K562 (cell line): ENCODE measurements at regions not wholly inside any gene's neighbourhood (a gene's known extent, or its start where the extent isn't known, plus 50 kb on each side); places are given as distances from the start of the nearest gene placed in this dataset.

Source experiments
- ATAC-seq: fragments of 200-7000 bp; cut with Tn5 transposase; 3 replicates; pipeline ENCODE4 v1.9.1; 2020; ENCODE audit warnings: moderate library complexity
- BruUV-seq: library from RNA; stranded (reverse); fragments of 400-500 nt; replicated peaks from 2 replicates; lab custom pipeline; 2021; lab: Mats Ljungman, UMichigan
- CTCF ChIA-PET: fragments of 300-600 bp; formaldehyde crosslinking; extraction: SDS; loops from one replicate; lab custom pipeline; 2021; ENCODE audit warnings: low intra/inter-chr PET ratio; lab: Yijun Ruan, JAX
- POLR2A ChIA-PET: fragments of 300-600, 350-650 bp; sonication (Branson Sonifier 250); formaldehyde crosslinking; extraction: SDS; loops from one replicate; lab custom pipeline; 2021; ENCODE audit warnings: antibody characterized with exemption, inconsistent platforms; lab: Yijun Ruan, JAX
- DNase-seq, 4 experiments: peaks; one replicate each; pipeline versions ENCODE4 v3.0.0 to v3.0.0-alpha.2; 2011 to 2018; ENCODE audit warnings: low spot score in 3 of 4, mixed read lengths in 3 of 4; ENCODE audit errors: extremely low read depth in 1 of 4
- FAIRE-seq: peaks from 2 replicates; lab custom pipeline; 2011; peaks lifted over from hg19 to GRCh38; lab: Jason Lieb, UNC
- H2AFZ ChIP-seq: 2 replicates; pipeline ENCODE4 v1.6.0; 2011; ENCODE audit warnings: low read depth, low read length, control low read depth, inconsistent platforms
- H3K27ac ChIP-seq: fragments of 200-600 bp; 3 replicates; pipeline ENCODE4 v1.8.0; 2011; ENCODE audit warnings: low read depth, mild to moderate bottlenecking, control low read depth, inconsistent platforms, low read length, moderate library complexity, mixed read lengths; ENCODE audit errors: extremely low read depth
- H3K27me3 ChIP-seq, 2 experiments: fragments of 300-600 bp in 1 of 2; 2 replicates in 1 of 2; 3 replicates in 1 of 2; pipeline versions ENCODE4 v1.6.0 to v1.8.0; 2011; ENCODE audit warnings: inconsistent platforms in 2 of 2, low read length in 2 of 2, mild to moderate bottlenecking in 1 of 2, mixed read lengths in 1 of 2, moderate library complexity in 1 of 2; ENCODE audit not compliant: control insufficient read depth in 2 of 2, insufficient read depth in 2 of 2
- H3K36me3 ChIP-seq: fragments of 300-600 bp; 3 replicates; pipeline ENCODE4 v1.8.0; 2011; ENCODE audit warnings: mild to moderate bottlenecking, low read length, inconsistent platforms; ENCODE audit not compliant: control insufficient read depth, insufficient read depth
- H3K4me1 ChIP-seq, 2 experiments: fragments of 200-600 bp in 1 of 2; replicated peaks in 1 of 2; 2 replicates in 1 of 2; 3 replicates in 1 of 2; pipeline versions ENCODE4 v1.5.1 to v1.8.0; 2011; ENCODE audit warnings: inconsistent platforms in 2 of 2, low read length in 2 of 2, mild to moderate bottlenecking in 1 of 2, mixed read lengths in 1 of 2, moderate library complexity in 1 of 2; ENCODE audit not compliant: control insufficient read depth in 2 of 2, insufficient read depth in 2 of 2
- H3K4me2 ChIP-seq: 2 replicates; pipeline ENCODE4 v1.6.1; 2011; ENCODE audit warnings: low read length, control low read depth, inconsistent platforms, mixed read lengths; ENCODE audit not compliant: insufficient read depth
- H3K4me3 ChIP-seq: fragments of 200-600 bp; sonication (generic), shearing (Covaris generic); 2 replicates; pipeline ENCODE4 v1.5.1; 2016; ENCODE audit warnings: control low read depth, inconsistent platforms
- H3K79me2 ChIP-seq: fragments of 200-600 bp; 3 replicates; pipeline ENCODE4 v1.8.0; 2011; ENCODE audit warnings: low read length, inconsistent platforms; ENCODE audit not compliant: control insufficient read depth, insufficient read depth
- H3K9ac ChIP-seq, 2 experiments: 2 replicates each; pipeline versions ENCODE4 v1.6.0 to v1.6.1; 2011; ENCODE audit warnings: low read depth in 2 of 2, low read length in 2 of 2, control low read depth in 1 of 2, inconsistent platforms in 1 of 2, mild to moderate bottlenecking in 1 of 2, mixed read lengths in 1 of 2; ENCODE audit not compliant: insufficient read depth in 1 of 2
- H3K9me1 ChIP-seq: one replicate; pipeline ENCODE4 v1.6.0; 2011; ENCODE audit warnings: inconsistent platforms, mild to moderate bottlenecking, low read length, moderate library complexity; ENCODE audit not compliant: control insufficient read depth, insufficient read depth
- H3K9me3 ChIP-seq: replicated peaks from 2 replicates; pipeline ENCODE4 v1.5.1; 2011; ENCODE audit warnings: low read depth, low read length, inconsistent platforms; ENCODE audit not compliant: control insufficient read depth, insufficient read depth
- H4K20me1 ChIP-seq: replicated peaks from 2 replicates; pipeline ENCODE4 v1.6.1; 2011; ENCODE audit warnings: low read length, inconsistent platforms, mixed read lengths; ENCODE audit not compliant: control insufficient read depth, insufficient read depth
- BHLHE40 ChIP-seq: IDR thresholded peaks from 2 replicates; pipeline ENCODE4 v1.6.1; 2011; ENCODE audit warnings: low read length, improper control_type of control experiment
- CBX1 ChIP-seq: sonication (generic); IDR thresholded peaks from 2 replicates; pipeline ENCODE4 v1.6.1; 2016; ENCODE audit warnings: antibody characterized with exemption, low read depth, mild to moderate bottlenecking
- EHMT2 ChIP-seq: fragments of 450-650 bp; IDR thresholded peaks from 2 replicates; pipeline ENCODE4 v1.6.1; 2018; ENCODE audit warnings: antibody characterized with exemption
- GABPA ChIP-seq: fragments of 200-800 bp; sonication (Bioruptor generic); conservative IDR thresholded peaks from 2 replicates; pipeline ENCODE4 v1.6.1; 2016; ENCODE audit warnings: low read depth, missing genetic modification characterization, missing compliant biosample characterization
- OTX1 ChIP-seq: fragments of 450-650 bp; formaldehyde crosslinking; IDR thresholded peaks from 2 replicates; pipeline ENCODE4 v1.4.0; 2022; ENCODE audit warnings: mild to moderate bottlenecking
- PHTF2 ChIP-seq: fragments of 250-450 bp; sonication (Bioruptor Pico); IDR thresholded peaks from 2 replicates; pipeline ENCODE4 v1.5.0; 2021; ENCODE audit warnings: mild to moderate bottlenecking
- RAD21 ChIP-seq, 2 experiments: fragments of 250-450 bp in 1 of 2; fragments of 450-650 bp in 1 of 2; sonication (Bioruptor Pico) in 1 of 2; formaldehyde crosslinking in 1 of 2; IDR thresholded peaks in 1 of 2; conservative IDR thresholded peaks in 1 of 2; 2 replicates each; pipeline versions ENCODE4 v1.4.0 to v1.8.0; 2020 to 2022; ENCODE audit warnings: mild to moderate bottlenecking in 2 of 2, moderate library complexity in 1 of 2
- SNIP1 ChIP-seq: fragments of 450-650 bp; IDR thresholded peaks from 2 replicates; pipeline ENCODE4 v1.7.1; 2017; ENCODE audit warnings: low read depth, mild to moderate bottlenecking
- YBX1 ChIP-seq: fragments of 450-650 bp; IDR thresholded peaks from 2 replicates; pipeline ENCODE4 v1.7.1; 2016; ENCODE audit warnings: mild to moderate bottlenecking
- ZEB2 ChIP-seq: fragments of 450-650 bp; IDR thresholded peaks from 2 replicates; pipeline ENCODE4 v1.6.1; 2016
- ZNF551 ChIP-seq: fragments of 250-450 bp; sonication (Bioruptor Pico); IDR thresholded peaks from 2 replicates; pipeline ENCODE4 v1.5.0; 2021; ENCODE audit warnings: mild to moderate bottlenecking, moderate library complexity
- WGBS: fragments of 100-300 bp; shearing (Covaris generic); methylation state at CpG from one replicate; pipeline ENCODE4 v1.1.6; 2016; ENCODE audit warnings: low coverage, mixed read lengths; ENCODE audit not compliant: insufficient coverage; ENCODE audit errors: missing lambda C conversion rate; 5-methylcytosine and 5-hydroxymethylcytosine counted together
- in situ Hi-C: fragments of 300-500 bp; cut with MboI; formaldehyde crosslinking; loops from 4 replicates; pipeline ENCODE4 v1.15.0; 2018; ENCODE audit warnings: inconsistent platforms, mixed read lengths
- intact Hi-C: fragments of 100-400 bp; cut with micrococcal nuclease; formaldehyde crosslinking; loops from 2 replicates; pipeline ENCODE4 v1.14.2; 2022

- Histone ChIP-seq H4K20me1 (no peaks in the 10 kb centered on the region), H3K36me3 (no peaks in the 10 kb centered on the region), H3K9ac (no peak overlapping the region), H3K9me3 (no peaks in the 10 kb centered on the region; the same call in 1 of the 2 replicates), H3K27me3 (no peaks in the 10 kb centered on the region), H3K4me1 (no peaks in the 10 kb centered on the region), H2AFZ (no peak overlapping the region), H3K9me1 (no peaks in the 10 kb centered on the region), H3K79me2 (no peaks in the 10 kb centered on the region), H3K27ac (no peak overlapping the region), H3K4me2 (no peak overlapping the region), H3K4me3 (no peak overlapping the region)
- intact Hi-C loops: no loop called here
- in situ Hi-C loops: no loop called here
- no peak for ATAC-seq
- DNase-seq: no peak
- FAIRE-seq: no peak
- 7% methylated on average over 3 of the region's 3 CpGs for WGBS
- CTCF ChIA-PET: no interaction called here
- BruUV-seq: no TSS peak
- TF ChIP-seq ZEB2 (no peak), RAD21 (CRISPR knock-in tag; conservative IDR thresholded peaks at IDR 0.05 in 1 of 2, IDR thresholded peaks at IDR 0.05 in 1 of 2) (no peak), CBX1 (no peak), ZNF551 (CRISPR knock-in tag) (no peak), OTX1 (CRISPR knock-in tag) (no peak), PHTF2 (CRISPR knock-in tag) (no peak), GABPA (no peak), YBX1 (no peak), BHLHE40 (no peak), SNIP1 (no peak), EHMT2 (no peak)
- POLR2A ChIA-PET: no interaction called here
These were observed 920.8 kb downstream of the TYW1 start for GRCh38 chr7:67917437-67917755.
